Heart left ventricle (tissue), 13 donors: ENCODE measurements at regions not wholly inside any gene's neighbourhood (a gene's known extent, or its start where the extent isn't known, plus 50 kb on each side); places are given as distances from the start of the nearest gene placed in this dataset.

Experiments
- CTCF ChIP-seq, 12 donors: fragments of 200-600 bp; sonication (generic) in 4 of 12; IDR thresholded peaks; one replicate each; pipeline versions ENCODE4 v1.5.0 to v1.8.0; 2018 to 2022; ENCODE audit warnings: antibody characterized with exemption in 12 of 12, mild to moderate bottlenecking in 5 of 12
- POLR2A ChIP-seq, 2 donors: fragments of 450-650 bp; IDR thresholded peaks; one replicate each; pipeline ENCODE4 v1.6.1; 2017; ENCODE audit warnings: antibody characterized with exemption in 2 of 2, mild to moderate bottlenecking in 2 of 2, moderate library complexity in 2 of 2
- donor health status: ischemic (EF 13 %, LVEDD 7.1; RV severe dilation, severe dysfunction).
- donor health status: DM: no; HTN: yes; CAD: no.
- donor health status: DM: no; HTN: no; CAD: no.
- donor health status: ischemic (EF 25% LVEDD 6.9; RV normal size, moderate dysfunction).
- donor health status: ischemic (EF 25% LVEDD 5.7; RV mildly dilated, moderate dysfunction).
- donor health status: ischemic (EF 35%, LVEDD 5.7; RV mildly dilated, moderate dysfunction).
- donor health status: nonischemic (EF 11% LVEDD 7.7; RV severe dilation, severe dysfunction).
- donor health status: DM: yes; HTN: yes; CAD: no.
- donor health status: PGD.
- donor health status: ischemic (EF 29% LVEDD 5.4; RV normal size, mild dysfunction).
- donor health status: nonischemic (EF 23%, LVEDD 6.1; RV moderate dilation, normal function).

GRCh38 chr5:152631221-152631620 is 226.1 kb upstream of the NMUR2 start:
- TF ChIP-seq CTCF (IDR thresholded peaks at IDR 0.05) (no peak), POLR2A (IDR thresholded peaks at IDR 0.05) (no peak)
